MM.1S (cell line): ENCODE measurements at regions not wholly inside any gene's neighbourhood (a gene's known extent, or its start where the extent isn't known, plus 50 kb on each side); places are given as distances from the start of the nearest gene placed in this dataset.
A peak's percentile ranks its signal among the peaks of the same experiment; 100 is the strongest.

Source experiments
- DNase-seq: peaks from one replicate; pipeline ENCODE4 v3.0.0-alpha.2; 2015
- H2AFZ ChIP-seq: fragments of 300-600 bp; sonication (generic); 2 replicates; pipeline ENCODE4 v1.6.0; 2016; ENCODE audit warnings: antibody characterized with exemption, low read length
- H3F3A ChIP-seq: fragments of 300-600 bp; sonication (generic); 2 replicates; pipeline ENCODE4 v1.6.1; 2016; ENCODE audit warnings: mild to moderate bottlenecking, antibody characterized with exemption, low read length, moderate library complexity, mixed read lengths; ENCODE audit not compliant: insufficient read depth
- H3K27ac ChIP-seq: fragments of 300-600 bp; sonication (generic); 2 replicates; pipeline ENCODE4 v1.5.1; 2016; ENCODE audit warnings: mild to moderate bottlenecking, low read length
- H3K27me3 ChIP-seq: fragments of 300-600 bp; sonication (generic); replicated peaks from 2 replicates; pipeline ENCODE4 v1.6.0; 2016; ENCODE audit warnings: low read length; ENCODE audit not compliant: insufficient read depth
- H3K36me3 ChIP-seq: fragments of 300-600 bp; sonication (generic); replicated peaks from 2 replicates; pipeline ENCODE4 v1.6.1; 2016; ENCODE audit warnings: mild to moderate bottlenecking, low read length, mixed read lengths; ENCODE audit not compliant: insufficient read depth
- H3K4me1 ChIP-seq: fragments of 300-600 bp; sonication (generic); 2 replicates; pipeline ENCODE4 v1.6.1; 2016; ENCODE audit warnings: low read length, mixed read lengths
- H3K4me2 ChIP-seq: fragments of 300-600 bp; sonication (generic); 2 replicates; pipeline ENCODE4 v1.6.0; 2016; ENCODE audit warnings: low read depth, low read length
- H3K4me3 ChIP-seq: fragments of 300-600 bp; sonication (generic); 2 replicates; pipeline ENCODE4 v1.5.1; 2016; ENCODE audit warnings: low read length, mixed read lengths
- H3K79me2 ChIP-seq: fragments of 300-600 bp; sonication (generic); 2 replicates; pipeline ENCODE4 v1.6.1; 2016; ENCODE audit warnings: mixed run types, low read length, mixed read lengths
- H3K9ac ChIP-seq: fragments of 300-600 bp; sonication (generic); 2 replicates; pipeline ENCODE4 v1.6.1; 2016; ENCODE audit warnings: low read length, mixed read lengths
- H3K9me2 ChIP-seq: fragments of 300-600 bp; sonication (generic); replicated peaks from 2 replicates; pipeline ENCODE4 v1.6.1; 2016; ENCODE audit warnings: mild to moderate bottlenecking, low read length, mixed read lengths; ENCODE audit not compliant: insufficient read depth
- H3K9me3 ChIP-seq: fragments of 300-600 bp; sonication (generic); replicated peaks from 2 replicates; pipeline ENCODE4 v1.6.1; 2016; ENCODE audit warnings: mild to moderate bottlenecking, low read length, mixed read lengths; ENCODE audit not compliant: insufficient read depth
- H4K20me1 ChIP-seq: fragments of 300-600 bp; sonication (generic); 2 replicates; pipeline ENCODE4 v1.6.1; 2016; ENCODE audit warnings: mild to moderate bottlenecking, low read length, moderate library complexity, mixed read lengths; ENCODE audit not compliant: insufficient read depth
- CTCF ChIP-seq: fragments of 300-600 bp; sonication (generic); IDR thresholded peaks from 2 replicates; pipeline ENCODE4 v1.5.1; 2016; ENCODE audit warnings: antibody characterized with exemption, low read length, mixed read lengths
- EZH2 ChIP-seq: fragments of 300-600 bp; sonication (generic); optimal IDR thresholded peaks from 2 replicates; pipeline ENCODE3; 2017; ENCODE audit warnings: low read depth, mild to moderate bottlenecking, antibody characterized with exemption, low read length, mixed read lengths
- EZH2phosphoT487 ChIP-seq: fragments of 300-600 bp; sonication (generic); IDR thresholded peaks from 2 replicates; pipeline ENCODE4 v1.6.1; 2018; ENCODE audit warnings: antibody characterized with exemption, low read length

DNA sequence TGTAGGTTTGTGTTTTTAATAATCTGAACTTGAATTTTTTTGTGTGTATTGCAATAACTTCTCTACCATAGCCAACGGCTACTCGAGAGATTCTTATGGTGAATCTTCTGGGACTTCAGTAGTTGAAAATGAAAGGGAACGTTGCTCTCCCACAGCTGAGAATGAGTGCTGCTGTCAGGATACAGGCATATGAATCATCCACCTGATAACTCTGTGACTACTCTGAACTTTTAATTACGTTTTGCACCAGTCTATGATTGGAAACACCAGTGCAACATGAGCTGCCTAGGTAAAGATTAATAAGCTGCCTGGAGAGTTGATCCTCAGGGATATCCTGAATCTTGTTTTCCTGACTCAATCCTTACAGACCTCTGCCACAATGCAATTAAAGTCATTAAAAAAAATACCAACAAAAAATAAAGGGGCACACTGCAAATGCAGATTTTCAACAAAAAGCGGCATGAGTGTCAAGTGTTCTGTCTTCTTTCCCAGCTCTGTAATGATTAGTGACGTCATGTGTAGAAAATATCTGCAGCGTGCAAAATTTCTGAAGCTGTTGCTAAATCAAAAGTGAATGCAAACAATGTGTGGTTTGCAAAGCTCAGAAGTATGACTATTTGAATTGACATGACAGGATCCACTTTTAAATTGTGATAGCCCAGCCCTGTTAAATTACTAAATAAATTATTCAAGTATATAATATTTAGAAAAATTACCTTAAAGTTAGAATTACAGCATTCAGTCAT is 432.2 kb downstream of the HTR1B start:
- Histone ChIP-seq H3K27me3 (no peaks in the 10 kb centered on the region), H3K4me2 (no peak overlapping the region), H3K4me3 (no peak overlapping the region), H3K4me1 (peaks cover 4% of the 10 kb centered on the region; the same call in 1 of the 2 replicates), H3F3A (no peaks in the 10 kb centered on the region), H3K79me2 (no peaks in the 10 kb centered on the region), H3K36me3 (no peaks in the 10 kb centered on the region), H3K9me3 (no peaks in the 10 kb centered on the region), H3K9ac (no peak overlapping the region), H2AFZ (no peak overlapping the region), H3K27ac (no peak overlapping the region), H3K9me2 (no peaks in the 10 kb centered on the region), H4K20me1 (no peaks in the 10 kb centered on the region)
- TF ChIP-seq EZH2phosphoT487 = no peak
- no peak for TF ChIP-seq EZH2
- no peak for TF ChIP-seq CTCF
- DNase-seq = no peak

DNA sequence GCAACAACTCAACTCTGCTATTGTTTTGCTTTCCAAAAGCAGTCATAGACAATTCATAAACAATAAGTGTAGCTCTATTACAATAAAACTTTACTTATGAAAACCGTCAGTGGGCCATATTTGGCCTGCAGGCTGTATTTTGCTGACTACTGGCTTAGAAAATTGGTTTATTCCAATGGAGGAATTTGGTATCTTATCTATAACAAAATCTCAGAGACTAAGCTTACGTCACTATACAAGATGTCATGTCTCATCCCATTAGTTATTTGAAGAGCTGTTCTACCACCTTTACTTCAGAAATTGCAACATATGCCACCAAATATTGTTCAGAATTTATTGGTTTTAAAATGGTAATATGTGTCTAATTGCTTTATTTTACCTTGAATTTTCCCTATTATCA is 436.9 kb downstream of the HTR1B start:
- Histone ChIP-seq H3K4me1 (peaks cover 4% of the 10 kb centered on the region; the same call in 1 of the 2 replicates), H3K4me3 (peak overlapping the region; percentile 16), H3K9ac (no peak overlapping the region), H3K79me2 (no peaks in the 10 kb centered on the region), H4K20me1 (no peaks in the 10 kb centered on the region), H3K27ac (no peak overlapping the region), H2AFZ (peak overlapping the region; percentile 33), H3K9me2 (no peaks in the 10 kb centered on the region), H3K9me3 (no peaks in the 10 kb centered on the region), H3F3A (no peaks in the 10 kb centered on the region), H3K36me3 (no peaks in the 10 kb centered on the region), H3K27me3 (no peaks in the 10 kb centered on the region), H3K4me2 (peak overlapping the region; percentile 38)
- no peak for TF ChIP-seq CTCF
- TF ChIP-seq EZH2 = no peak
- no peak for TF ChIP-seq EZH2phosphoT487
- no peak for DNase-seq

DNA sequence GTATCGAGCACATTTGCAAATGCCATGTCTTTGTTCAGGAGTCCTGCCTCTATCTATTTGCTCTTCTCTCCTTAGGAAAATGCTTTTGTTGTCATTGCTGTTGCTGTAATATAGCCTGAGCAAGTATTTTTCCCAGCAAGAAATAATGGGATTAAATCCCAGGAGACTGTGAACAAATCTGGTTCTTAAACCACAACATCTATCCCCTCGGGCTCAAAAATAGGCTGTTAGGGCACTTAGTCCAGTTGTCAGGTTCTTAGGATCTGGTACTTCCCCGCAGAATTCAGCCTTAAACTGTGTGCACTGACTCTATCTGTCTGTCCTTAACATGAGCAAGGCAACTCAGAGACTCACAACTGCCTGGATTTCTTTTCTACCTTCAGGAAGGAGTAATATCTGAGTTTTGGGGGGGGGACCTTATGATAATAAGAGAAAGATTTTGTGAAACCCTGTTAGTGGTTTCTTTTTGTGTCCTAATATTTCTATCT is 437.5 kb downstream of the HTR1B start:
- H3K27ac ChIP-seq = no peak overlapping the region
- no peaks in the 10 kb centered on the region for H3K79me2 ChIP-seq
- no peaks in the 10 kb centered on the region for H3K9me2 ChIP-seq
- H3K27me3 ChIP-seq = no peaks in the 10 kb centered on the region
- no peaks in the 10 kb centered on the region for H4K20me1 ChIP-seq
- H3F3A ChIP-seq = no peaks in the 10 kb centered on the region
- no peak overlapping the region; the same call in 1 of the 2 replicates for H3K4me3 ChIP-seq
- peak overlapping the region; percentile 38 for H3K4me2 ChIP-seq
- DNase-seq = no peak
- H3K4me1 ChIP-seq = peaks cover 4% of the 10 kb centered on the region; the same call in 1 of the 2 replicates
- H3K9ac ChIP-seq = no peak overlapping the region
- no peaks in the 10 kb centered on the region for H3K9me3 ChIP-seq
- TF ChIP-seq EZH2phosphoT487 (no peak), EZH2 (no peak)
- no peaks in the 10 kb centered on the region for H3K36me3 ChIP-seq
- H2AFZ ChIP-seq = no peak overlapping the region

GRCh38 chr6:77021778-77022177 is 441.5 kb downstream of the HTR1B start:
- Histone ChIP-seq H3K4me1 (peaks cover 1% of the 10 kb centered on the region; the same call in 1 of the 2 replicates), H3K36me3 (no peaks in the 10 kb centered on the region), H3K27me3 (no peaks in the 10 kb centered on the region), H3K9me2 (no peaks in the 10 kb centered on the region), H3K4me2 (no peak overlapping the region), H2AFZ (no peak overlapping the region), H3K4me3 (no peak overlapping the region), H3K9me3 (no peaks in the 10 kb centered on the region), H3K27ac (no peak overlapping the region), H4K20me1 (no peaks in the 10 kb centered on the region), H3K9ac (no peak overlapping the region), H3K79me2 (no peaks in the 10 kb centered on the region), H3F3A (no peaks in the 10 kb centered on the region)
- no peak for DNase-seq
- TF ChIP-seq EZH2 = no peak
- no peak for TF ChIP-seq EZH2phosphoT487
